HT1080 (cell line): ENCODE measurements at regions not wholly inside any gene's neighbourhood (a gene's known extent, or its start where the extent isn't known, plus 50 kb on each side); places are given as distances from the start of the nearest gene placed in this dataset.
"Not testable (repeated sequence)": the region's sequence is repeated elsewhere in the genome, so short reads cannot be mapped to it uniquely, and the experiment has no call there.

Source experiments
- DNase-seq: peaks from one replicate; pipeline ENCODE4 v3.0.0-alpha.2; 2015; ENCODE audit warnings: low read depth

- no peak for DNase-seq
These were observed 99.1 kb upstream of the MTHFD1L start for GRCh38 chr6:150766201-150766997.

GRCh38 chr6:150767161-150767560, 98.3 kb upstream of the MTHFD1L start:
- no peak for DNase-seq

GRCh38 chr6:150767571-150768018, 97.9 kb upstream of the MTHFD1L start:
- no peak for DNase-seq

GRCh38 chr6:150770637-150771036, 94.9 kb upstream of the MTHFD1L start:
- DNase-seq: no peak

GRCh38 chr6:150773969-150774368, 91.5 kb upstream of the MTHFD1L start:
- DNase-seq: no peak

GRCh38 chr6:150775415-150776203, 89.9 kb upstream of the MTHFD1L start:
- DNase-seq: peak; percentile 35

GRCh38 chr6:150777736-150778135, 87.8 kb upstream of the MTHFD1L start:
- DNase-seq: no peak

- DNase-seq: no peak
These were observed 81.7 kb upstream of the MTHFD1L start for GRCh38 chr6:150783813-150784212.

- no peak for DNase-seq
These were observed 78.1 kb upstream of the MTHFD1L start for GRCh38 chr6:150787429-150787828.

GRCh38 chr6:150788089-150788488, 77.4 kb upstream of the MTHFD1L start:
- DNase-seq: no peak

GRCh38 chr6:150789906-150790305, 75.6 kb upstream of the MTHFD1L start:
- DNase-seq: not testable (repeated sequence)

GRCh38 chr6:150791717-150792116, 73.8 kb upstream of the MTHFD1L start:
- no peak for DNase-seq

GRCh38 chr6:150797949-150798348, 67.6 kb upstream of the MTHFD1L start:
- DNase-seq: no peak

- no peak for DNase-seq
These were observed 66.2 kb upstream of the MTHFD1L start for GRCh38 chr6:150799276-150799805.

- no peak for DNase-seq
These were observed 64.7 kb upstream of the MTHFD1L start for GRCh38 chr6:150800674-150801314.

GRCh38 chr6:150806790-150807189, 58.7 kb upstream of the MTHFD1L start:
- no peak for DNase-seq

- DNase-seq: peak; percentile 59
These were observed 52.0 kb upstream of the MTHFD1L start for GRCh38 chr6:150813319-150813992.

- peak; percentile 69 for DNase-seq
These were observed 51.5 kb upstream of the MTHFD1L start for GRCh38 chr6:150813993-150814359.
